ENCODE measurements at regions not wholly inside any gene's neighbourhood (a gene's known extent, or its start where the extent isn't known, plus 50 kb on each side); places are given as distances from the start of the nearest gene placed in this dataset.

DNA sequence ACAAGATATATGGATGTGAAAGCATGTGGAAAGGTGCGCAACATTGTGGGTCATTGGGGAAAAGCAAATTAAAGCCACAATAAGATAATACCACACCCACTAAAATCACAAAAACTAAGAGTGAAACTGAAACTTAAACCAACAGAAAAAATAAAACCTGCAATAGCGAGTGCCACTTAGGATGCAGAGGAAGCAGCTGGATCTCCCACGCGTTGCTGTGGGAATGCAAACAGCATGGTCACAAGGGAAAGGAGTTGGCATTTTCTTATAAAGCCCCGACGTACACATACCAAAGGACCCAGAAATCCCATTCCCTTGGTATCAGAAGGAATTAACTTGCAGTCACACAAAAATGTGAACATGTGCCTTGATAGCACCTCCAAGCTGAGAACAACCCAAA, 712.0 kb downstream of the TBC1D22A start:
- ATAC-seq (no peak), DNase-seq (ENCODE audit: low read depth, low spot score) (no peak)
- Histone ChIP-seq H3K27me3 (ENCODE audit: control insufficient read depth, insufficient read depth, low read length) (no peaks in the 10 kb centered on the region), H3K9me3 (ENCODE audit: control insufficient read depth, insufficient read depth, low read depth, low read length) (no peaks in the 10 kb centered on the region), H3K4me3 (ENCODE audit: low read depth in 2 of 2, low read length in 2 of 2) (no peak overlapping the region), H3K4me1 (ENCODE audit: control insufficient read depth, insufficient read depth, low read length) (no peaks in the 10 kb centered on the region), H3K27ac (ENCODE audit: low read length) (no peak overlapping the region), H3K36me3 (ENCODE audit: control insufficient read depth, insufficient read depth, low read length) (no peaks in the 10 kb centered on the region)
- intact Hi-C loops (cut with micrococcal nuclease; ENCODE audit: unreplicated experiment) = no loop called here
- TF ChIP-seq POLR2AphosphoS5 (IDR thresholded peaks at IDR 0.05; ENCODE audit: low read depth, low read length) (no peak), TCF7L2 (IDR thresholded peaks at IDR 0.05; ENCODE audit: low read depth, low read length) (no peak)
- TF ChIP-seq, protein P1, sequence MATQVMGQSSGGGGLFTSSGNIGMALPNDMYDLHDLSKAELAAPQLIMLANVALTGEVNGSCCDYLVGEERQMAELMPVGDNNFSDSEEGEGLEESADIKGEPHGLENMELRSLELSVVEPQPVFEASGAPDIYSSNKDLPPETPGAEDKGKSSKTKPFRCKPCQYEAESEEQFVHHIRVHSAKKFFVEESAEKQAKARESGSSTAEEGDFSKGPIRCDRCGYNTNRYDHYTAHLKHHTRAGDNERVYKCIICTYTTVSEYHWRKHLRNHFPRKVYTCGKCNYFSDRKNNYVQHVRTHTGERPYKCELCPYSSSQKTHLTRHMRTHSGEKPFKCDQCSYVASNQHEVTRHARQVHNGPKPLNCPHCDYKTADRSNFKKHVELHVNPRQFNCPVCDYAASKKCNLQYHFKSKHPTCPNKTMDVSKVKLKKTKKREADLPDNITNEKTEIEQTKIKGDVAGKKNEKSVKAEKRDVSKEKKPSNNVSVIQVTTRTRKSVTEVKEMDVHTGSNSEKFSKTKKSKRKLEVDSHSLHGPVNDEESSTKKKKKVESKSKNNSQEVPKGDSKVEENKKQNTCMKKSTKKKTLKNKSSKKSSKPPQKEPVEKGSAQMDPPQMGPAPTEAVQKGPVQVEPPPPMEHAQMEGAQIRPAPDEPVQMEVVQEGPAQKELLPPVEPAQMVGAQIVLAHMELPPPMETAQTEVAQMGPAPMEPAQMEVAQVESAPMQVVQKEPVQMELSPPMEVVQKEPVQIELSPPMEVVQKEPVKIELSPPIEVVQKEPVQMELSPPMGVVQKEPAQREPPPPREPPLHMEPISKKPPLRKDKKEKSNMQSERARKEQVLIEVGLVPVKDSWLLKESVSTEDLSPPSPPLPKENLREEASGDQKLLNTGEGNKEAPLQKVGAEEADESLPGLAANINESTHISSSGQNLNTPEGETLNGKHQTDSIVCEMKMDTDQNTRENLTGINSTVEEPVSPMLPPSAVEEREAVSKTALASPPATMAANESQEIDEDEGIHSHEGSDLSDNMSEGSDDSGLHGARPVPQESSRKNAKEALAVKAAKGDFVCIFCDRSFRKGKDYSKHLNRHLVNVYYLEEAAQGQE (IDR thresholded peaks at IDR 0.05; ENCODE audit: insufficient read depth in 1 of 2, low read depth in 2 of 2, low read length in 1 of 2) = no peak
- CTCF ChIA-PET = no interaction called here
- POLR2A ChIA-PET = no interaction called here
- no TSS peak for BruUV-seq (replicated peaks)
- in situ Hi-C loops (cut with HindIII; ENCODE audit: low pct_unique_long_range_greater_than_20kb, low sequenced_read_pairs) = no loop called here

DNA sequence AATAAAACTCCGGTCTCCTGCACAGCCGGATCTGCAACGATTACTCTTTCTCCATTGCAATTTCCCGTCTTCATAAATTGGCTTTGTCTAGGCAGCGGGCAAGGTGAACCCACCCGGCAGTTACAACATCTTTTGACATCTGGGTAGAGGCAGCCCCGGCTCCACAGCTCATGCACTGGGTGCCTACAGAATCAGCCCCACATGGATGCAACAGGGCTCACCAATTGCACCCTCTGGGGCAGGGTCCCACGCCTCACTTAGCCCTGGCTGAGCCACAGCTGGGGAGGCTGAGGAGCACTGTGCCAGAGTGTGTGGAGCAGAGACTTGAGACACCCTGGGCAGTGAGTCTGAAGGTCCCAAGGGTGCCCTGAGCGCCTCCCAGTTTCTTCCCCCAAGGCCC, 710.2 kb downstream of the TBC1D22A start:
- no TSS peak for BruUV-seq (replicated peaks)
- DNase-seq (ENCODE audit: low read depth, low spot score) (no peak), ATAC-seq (no peak)
- CTCF ChIA-PET = no interaction called here
- intact Hi-C loops (cut with micrococcal nuclease; ENCODE audit: unreplicated experiment) (no loop called here), in situ Hi-C loops (cut with HindIII; ENCODE audit: low pct_unique_long_range_greater_than_20kb, low sequenced_read_pairs) (no loop called here)
- H3K4me1 ChIP-seq (ENCODE audit: control insufficient read depth, insufficient read depth, low read length) = no peaks in the 10 kb centered on the region
- POLR2A ChIA-PET = no interaction called here
- H3K27me3 ChIP-seq (ENCODE audit: control insufficient read depth, insufficient read depth, low read length) = peaks cover 2% of the 10 kb centered on the region; the same call in 1 of the 2 replicates
- no peak overlapping the region for H3K27ac ChIP-seq (ENCODE audit: low read length)
- no peaks in the 10 kb centered on the region for H3K9me3 ChIP-seq (ENCODE audit: control insufficient read depth, insufficient read depth, low read depth, low read length)
- TF ChIP-seq SIN3A (IDR thresholded peaks at IDR 0.05; ENCODE audit: borderline replicate concordance, insufficient read depth, low read depth, low read length) = no peak
- no peak for TF ChIP-seq POLR2AphosphoS5 (IDR thresholded peaks at IDR 0.05; ENCODE audit: low read depth, low read length)
- TF ChIP-seq TCF7L2 (IDR thresholded peaks at IDR 0.05; ENCODE audit: low read depth, low read length) = no peak
- TF ChIP-seq, protein P1 (IDR thresholded peaks at IDR 0.05; ENCODE audit: insufficient read depth in 1 of 2, low read depth in 2 of 2, low read length in 1 of 2) = no peak
- TF ChIP-seq, protein P2, sequence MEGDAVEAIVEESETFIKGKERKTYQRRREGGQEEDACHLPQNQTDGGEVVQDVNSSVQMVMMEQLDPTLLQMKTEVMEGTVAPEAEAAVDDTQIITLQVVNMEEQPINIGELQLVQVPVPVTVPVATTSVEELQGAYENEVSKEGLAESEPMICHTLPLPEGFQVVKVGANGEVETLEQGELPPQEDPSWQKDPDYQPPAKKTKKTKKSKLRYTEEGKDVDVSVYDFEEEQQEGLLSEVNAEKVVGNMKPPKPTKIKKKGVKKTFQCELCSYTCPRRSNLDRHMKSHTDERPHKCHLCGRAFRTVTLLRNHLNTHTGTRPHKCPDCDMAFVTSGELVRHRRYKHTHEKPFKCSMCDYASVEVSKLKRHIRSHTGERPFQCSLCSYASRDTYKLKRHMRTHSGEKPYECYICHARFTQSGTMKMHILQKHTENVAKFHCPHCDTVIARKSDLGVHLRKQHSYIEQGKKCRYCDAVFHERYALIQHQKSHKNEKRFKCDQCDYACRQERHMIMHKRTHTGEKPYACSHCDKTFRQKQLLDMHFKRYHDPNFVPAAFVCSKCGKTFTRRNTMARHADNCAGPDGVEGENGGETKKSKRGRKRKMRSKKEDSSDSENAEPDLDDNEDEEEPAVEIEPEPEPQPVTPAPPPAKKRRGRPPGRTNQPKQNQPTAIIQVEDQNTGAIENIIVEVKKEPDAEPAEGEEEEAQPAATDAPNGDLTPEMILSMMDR (IDR thresholded peaks at IDR 0.05) = no peak
- no peak overlapping the region for H3K4me3 ChIP-seq (ENCODE audit: low read depth in 2 of 2, low read length in 2 of 2)
- H3K36me3 ChIP-seq (ENCODE audit: control insufficient read depth, insufficient read depth, low read length) = no peaks in the 10 kb centered on the region

Data from Panc1 (cell line).